Limb (tissue), 2 donors: ENCODE measurements at regions not wholly inside any gene's neighbourhood (a gene's known extent, or its start where the extent isn't known, plus 50 kb on each side); places are given as distances from the start of the nearest gene placed in this dataset.
"Not testable (repeated sequence)": the region's sequence is repeated elsewhere in the genome, so short reads cannot be mapped to it uniquely, and the experiment has no call there.

Experiments
- DNase-seq, 2 donors: peaks; one replicate each; pipeline ENCODE4 v3.0.0-alpha.2; 2016; ENCODE audit errors: extremely low spot score in 2 of 2

DNA sequence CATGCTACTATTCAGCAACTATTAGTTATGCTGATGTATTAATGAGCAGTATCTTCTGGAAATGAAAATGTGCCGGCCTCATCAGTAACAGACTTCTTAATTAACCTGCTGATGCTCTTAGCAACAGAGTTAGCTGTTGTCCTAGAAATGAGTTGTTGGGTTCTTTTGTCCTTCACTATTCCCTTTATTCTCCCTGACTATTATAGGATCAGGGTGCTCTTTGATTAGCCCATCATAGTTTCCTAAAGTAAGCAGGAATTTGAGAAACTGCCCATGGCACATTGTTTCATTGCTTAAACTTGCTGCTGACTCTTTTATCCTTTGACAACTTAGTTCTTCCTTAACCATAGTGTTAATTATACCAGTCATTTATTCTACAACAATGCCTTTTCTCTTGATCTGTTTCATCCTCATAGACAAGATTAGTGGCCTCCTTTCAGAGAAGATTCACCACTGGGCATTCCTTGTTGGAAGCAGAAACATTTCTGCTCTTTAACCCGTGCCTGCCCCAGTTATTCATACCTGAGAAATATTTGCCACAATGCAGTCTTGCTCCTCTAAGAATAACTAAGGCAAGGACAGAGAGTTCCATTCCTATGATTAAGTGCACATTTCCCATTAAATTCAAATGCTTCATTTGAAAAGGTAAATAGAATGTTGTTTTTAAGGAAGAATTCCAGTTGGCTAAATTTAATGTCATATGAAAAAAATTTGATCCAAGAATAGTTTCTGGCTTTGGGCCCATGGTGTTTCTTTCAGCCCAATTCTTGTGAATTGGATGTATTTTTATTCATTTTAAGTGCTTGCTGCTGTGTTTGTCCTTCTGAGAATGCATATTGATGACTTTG lies 573.3 kb upstream of the TBL1XR1 start:
- DNase-seq: no peak

DNA sequence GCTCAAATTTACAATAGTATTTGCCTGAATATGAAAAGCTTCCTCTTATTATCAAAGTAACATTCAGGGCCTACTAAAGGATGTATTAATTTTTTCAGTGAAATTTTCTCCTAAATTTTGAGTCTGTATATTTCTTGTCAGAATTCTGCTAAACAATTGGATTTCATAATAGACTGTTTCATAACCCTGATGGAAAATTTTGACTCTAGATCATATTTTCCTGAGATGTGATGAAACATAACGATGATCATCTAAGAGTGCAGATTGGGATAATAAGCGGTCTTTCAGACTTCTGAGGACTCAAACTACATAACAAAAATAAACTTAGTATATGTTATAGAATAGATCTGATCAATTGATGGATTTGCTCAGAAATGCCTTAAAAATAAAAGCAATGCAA lies 574.5 kb upstream of the TBL1XR1 start:
- no peak for DNase-seq

DNA sequence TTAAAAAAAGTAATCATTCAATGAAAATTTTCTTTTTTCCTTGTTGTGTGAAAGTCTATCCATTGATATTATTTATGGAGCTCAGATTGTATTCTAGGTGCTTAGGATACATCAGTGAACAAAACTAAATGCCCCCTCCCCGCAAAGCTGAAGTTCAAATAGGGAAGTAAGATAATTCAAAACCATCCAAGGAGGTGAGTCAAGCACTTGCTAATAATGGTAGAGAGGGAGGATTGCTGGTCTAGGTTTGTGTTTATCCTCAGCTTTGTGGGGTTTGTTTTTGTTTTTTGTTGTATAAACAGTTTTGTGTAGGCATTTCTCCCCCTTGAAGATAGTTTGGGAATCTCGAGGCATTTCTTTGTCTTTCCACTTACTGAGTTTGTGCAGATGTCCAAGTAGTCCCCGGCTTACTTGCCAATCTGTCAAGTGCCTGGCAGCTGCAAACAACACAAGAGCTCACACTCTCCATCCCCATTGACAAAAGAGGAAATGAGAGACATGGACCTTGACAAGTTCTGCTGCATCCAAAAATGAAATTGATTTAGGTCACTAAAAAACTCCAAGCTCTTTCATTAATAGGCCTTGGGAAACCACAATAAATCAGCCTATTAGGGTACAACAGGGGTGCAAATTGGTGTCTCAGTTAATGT lies 575.8 kb upstream of the TBL1XR1 start:
- DNase-seq: no peak

DNA sequence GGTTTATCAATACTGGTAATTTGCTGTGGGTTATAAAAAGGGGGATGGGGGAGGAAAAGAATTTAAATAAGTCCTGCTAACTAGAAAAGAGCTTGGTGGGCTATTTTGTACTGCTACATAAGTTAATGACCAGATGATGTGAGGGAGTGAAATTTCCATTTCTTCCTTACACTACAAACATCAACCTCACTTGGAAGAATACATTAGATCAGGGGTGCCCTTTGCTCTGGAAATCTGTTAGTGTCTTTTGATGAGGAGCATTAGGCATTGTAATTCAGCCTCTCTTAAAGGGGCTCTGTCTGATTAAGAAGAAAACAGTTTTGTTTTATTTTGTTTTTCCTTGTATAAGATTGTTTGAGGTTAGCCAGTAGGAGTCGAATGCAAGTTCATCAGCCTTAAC lies 576.4 kb upstream of the TBL1XR1 start:
- no peak for DNase-seq

DNA sequence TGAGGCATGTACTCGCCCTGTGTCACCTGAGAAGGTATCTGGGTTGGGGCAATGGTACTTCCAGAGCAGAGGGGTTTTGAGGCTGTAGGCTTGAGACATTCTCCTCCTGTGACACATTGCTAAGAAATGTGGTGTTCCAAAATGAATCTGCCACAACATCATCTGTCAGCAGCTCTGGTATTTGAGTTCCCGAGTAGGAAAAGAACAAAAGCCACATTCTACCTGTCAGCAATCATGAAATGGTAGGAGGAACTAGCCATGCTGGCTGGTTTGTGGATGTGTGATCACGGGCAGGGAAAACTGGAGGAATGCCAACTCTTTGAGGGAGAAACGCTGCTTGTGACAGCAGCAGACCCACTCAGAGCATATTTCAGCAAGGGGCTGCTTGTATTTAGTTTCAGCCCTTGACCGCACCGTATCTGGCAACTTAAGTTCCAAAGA lies 579.4 kb upstream of the TBL1XR1 start:
- DNase-seq: peak in 1 of 2 donors; percentile 59

DNA sequence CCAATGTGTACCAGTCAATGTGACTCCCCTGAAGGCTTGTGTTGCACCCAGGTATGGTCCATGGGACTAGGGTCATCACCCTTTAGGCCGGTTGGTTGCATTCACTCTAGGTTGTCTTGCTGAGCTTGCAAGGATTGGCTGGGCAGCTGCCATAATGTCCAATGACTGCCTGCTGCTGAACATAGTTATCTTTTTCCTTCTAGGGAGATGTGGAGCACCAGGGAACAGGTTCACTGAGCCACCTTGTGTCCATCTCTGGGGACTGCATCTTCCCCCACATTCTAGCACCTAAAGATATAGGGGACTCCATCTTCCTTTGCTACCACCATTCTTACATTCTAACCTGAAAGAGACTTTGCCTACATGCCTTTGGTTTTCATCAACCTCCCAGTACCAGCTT lies 580.4 kb upstream of the TBL1XR1 start:
- no peak for DNase-seq

DNA sequence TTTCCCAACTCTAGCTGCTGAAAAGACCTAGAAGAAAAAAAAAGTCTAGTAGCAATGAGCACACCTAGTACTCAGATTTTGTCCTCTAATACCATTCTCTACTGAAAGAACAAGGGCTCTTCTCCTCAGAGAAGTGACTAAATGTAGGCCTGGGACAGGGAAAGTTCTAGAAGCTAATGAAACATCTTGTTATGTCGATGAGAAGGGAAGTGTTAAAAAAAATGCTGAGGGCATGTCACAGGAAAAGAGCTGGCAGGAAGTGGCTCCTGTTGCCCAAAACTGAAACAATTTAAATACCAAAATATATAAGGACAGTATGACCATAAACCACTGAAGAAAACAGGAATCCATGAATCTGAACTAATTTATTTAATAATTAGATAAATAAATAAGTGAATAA lies 581.4 kb upstream of the TBL1XR1 start:
- no peak for DNase-seq

DNA sequence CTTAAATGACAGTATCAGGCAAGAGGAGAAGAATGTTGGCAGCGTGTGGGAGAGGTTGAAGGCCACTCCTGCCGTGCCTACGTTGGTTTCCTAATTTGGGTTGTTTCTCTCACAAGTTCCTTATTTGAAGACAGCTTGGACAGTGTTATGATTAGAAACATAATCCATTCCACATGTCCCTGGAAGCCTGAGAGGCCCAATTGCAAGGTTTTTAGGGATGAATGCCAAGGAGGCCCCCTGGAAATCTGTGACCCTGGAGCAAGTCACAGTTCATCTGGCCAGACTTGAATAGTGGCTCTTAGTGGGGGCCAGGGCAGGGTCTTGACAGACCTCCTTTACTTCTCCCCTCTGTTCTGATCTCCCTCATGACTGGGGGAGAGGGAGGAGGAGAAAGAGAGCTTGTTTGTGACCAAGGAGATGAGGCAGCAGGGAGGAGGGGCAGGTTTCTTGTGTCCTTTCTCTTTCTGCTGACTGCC lies 584.4 kb upstream of the TBL1XR1 start:
- DNase-seq: peak; percentile 59 to 72

DNA sequence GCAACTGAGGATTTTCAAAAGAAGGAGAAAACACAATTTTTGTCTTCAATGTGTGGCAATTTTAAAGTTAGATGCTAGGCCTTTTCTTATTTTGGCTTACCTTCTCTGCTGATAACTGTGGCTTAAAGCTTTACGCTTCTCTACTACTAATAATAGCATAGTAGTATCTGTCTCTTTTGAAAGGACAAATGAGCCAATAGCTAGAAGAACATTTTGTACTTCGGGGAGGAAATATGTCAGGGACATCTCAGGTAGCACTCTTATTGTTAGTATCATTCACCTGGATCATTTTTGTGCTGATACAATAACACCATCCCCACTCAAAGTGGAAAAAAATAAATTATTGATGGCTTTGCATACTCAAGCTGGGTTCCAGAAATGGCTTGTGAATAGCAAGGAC lies 586.1 kb upstream of the TBL1XR1 start:
- no peak for DNase-seq

DNA sequence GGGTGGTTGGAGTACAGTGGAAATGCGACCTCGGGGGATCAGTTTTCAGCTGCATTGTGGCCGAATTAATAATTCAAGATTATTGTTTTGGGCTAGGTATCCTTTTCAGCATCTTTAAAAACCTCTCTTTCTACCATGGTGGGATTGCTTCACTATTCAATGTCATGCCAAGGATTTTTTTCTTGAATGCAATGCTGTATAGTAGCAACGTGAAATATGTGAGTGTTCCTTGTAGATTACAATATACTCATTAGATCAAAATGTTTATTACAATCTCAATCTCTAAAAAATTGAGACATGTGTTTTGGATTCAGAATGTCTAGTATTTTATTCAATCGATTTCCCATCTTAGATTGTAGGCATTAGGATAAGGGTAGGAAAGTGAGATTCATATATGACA lies 586.5 kb upstream of the TBL1XR1 start:
- DNase-seq: no peak

DNA sequence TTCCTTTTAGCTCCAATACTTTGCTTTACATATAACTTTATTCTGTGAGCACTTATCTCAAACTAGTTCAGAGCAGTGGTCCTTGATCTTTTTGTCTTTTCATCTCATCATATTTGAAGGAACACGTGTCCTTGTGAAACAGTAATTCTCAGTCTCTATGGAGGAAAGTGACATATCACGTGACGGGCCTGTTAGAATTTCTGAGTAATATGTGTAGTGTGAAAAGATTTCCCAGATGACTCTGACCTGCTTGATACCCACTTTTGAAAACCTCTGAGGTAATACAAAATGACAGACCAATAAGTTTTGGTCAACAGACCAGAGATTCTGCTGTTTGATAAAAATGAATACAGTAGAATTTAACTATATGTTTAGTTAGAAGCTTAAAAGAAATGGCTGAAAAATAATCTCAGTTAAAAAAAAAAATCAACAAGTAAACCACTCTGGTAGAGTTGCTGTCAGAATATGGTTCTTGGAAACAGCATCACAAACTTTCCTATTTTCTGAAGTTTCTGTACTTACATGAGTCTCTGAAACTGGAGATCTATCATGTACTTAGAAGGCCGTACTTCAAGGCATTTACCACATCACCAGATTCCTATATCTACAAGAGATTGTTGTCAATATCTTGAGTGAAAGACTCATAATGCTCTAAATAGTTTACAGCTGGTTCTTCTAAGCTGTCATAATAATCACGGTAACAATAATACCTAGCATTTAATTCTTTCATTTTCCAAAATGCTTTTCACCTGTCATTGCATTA lies 590.2 kb upstream of the TBL1XR1 start:
- no peak for DNase-seq

DNA sequence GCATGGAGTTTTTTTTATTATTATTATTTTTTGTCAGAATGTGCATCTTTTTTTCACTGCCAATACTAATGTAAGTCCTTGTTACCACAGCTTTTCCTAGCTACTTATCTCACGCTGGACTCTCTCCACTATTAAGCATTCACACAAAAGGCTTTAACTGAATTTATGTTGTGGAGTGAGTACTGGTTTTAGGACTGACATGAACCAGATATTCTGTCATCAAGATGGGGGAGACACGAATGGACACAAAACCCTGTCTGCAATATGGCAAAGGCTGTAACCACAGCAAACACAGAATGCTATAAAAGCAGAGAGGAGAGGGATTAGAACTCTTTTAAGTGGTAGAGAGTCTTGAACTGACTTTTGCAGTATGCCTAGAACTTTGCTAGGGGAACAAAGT lies 592.2 kb upstream of the TBL1XR1 start:
- no peak for DNase-seq

DNA sequence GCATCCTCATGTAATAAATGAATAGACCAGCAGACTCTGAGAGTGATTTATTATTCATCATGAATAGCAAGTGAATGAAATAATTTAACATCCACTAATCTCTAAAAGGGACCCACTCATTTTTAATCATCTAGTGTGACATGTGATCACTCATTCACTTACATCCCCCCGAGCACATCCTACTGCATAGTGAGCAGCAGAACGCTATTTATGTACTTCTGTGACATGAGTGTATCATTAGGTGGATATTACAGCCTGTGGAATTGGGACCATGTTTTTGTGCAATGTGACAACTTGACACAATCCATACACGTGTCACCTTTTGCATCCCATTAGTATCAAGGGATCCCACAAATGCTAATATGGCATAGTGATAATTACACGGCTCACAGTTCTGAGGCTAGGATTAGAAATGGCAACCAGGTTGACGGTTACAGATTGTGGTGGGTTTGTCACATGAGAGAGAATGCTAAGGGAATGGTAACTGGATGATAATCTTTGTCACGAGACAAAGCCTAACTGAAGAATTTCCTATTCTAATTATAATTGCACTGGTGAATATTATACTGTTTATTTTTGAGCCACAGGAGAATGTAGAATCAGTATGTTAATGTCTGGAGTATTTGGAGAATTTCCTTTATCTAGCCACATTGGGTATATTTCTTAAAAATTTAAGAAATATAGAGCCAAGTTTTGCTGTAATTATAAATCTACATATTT lies 595.2 kb upstream of the TBL1XR1 start:
- no peak for DNase-seq

DNA sequence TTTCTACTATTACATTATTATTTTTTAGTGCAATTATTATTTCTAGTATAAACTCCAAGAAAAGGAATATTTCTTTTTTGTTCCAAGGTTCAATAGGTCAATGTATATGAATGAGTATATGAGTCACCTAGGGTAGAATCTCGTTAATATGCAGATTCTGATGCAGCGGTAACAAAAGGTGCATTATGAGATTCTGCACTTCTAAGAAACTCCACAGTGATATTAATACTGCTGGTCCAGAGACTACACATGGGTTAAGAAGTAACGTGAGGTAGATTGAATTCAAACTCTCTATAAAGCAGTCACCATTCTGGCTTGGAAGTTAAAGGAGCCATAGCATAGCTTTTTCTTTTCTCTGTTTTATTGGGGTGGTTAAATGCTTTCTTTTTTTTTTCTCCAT lies 596.2 kb upstream of the TBL1XR1 start:
- no peak for DNase-seq

DNA sequence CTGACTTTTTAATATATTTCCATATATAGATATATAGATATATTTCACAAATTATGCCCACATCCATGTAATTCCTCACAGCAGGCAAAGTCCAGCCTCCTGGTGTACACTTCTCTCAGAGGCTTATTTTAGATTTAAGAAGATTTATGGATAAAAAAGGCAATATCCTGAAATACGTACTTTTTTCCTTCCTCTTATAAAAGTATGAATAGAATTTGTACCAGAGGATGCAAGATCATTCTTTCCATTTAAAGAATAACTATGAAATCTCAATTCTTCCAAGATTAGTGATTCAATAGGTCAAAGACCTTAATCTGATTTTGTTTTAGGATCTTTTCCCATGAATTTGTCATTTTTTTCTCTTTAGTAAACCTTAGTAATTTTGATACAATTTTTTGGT lies 597.9 kb upstream of the TBL1XR1 start:
- no peak for DNase-seq

DNA sequence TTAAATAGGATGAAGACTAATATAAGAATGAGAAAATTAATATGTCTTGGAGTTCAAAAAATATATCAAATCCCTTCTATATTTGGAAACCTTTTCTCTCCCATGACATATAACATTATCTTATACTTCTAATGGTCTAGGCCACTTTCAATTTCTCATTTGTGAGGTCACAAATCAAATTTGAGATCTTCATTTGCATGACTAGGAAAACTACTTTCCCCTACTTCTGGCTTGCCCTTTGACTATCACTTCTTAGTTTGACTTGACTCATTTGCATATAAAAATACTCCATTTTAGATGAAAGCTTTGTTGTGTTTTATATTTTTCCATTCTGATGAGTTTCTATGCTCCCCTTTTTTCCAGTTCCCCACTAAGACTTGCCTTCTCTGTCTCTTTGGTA lies 598.6 kb upstream of the TBL1XR1 start:
- DNase-seq: no peak

DNA sequence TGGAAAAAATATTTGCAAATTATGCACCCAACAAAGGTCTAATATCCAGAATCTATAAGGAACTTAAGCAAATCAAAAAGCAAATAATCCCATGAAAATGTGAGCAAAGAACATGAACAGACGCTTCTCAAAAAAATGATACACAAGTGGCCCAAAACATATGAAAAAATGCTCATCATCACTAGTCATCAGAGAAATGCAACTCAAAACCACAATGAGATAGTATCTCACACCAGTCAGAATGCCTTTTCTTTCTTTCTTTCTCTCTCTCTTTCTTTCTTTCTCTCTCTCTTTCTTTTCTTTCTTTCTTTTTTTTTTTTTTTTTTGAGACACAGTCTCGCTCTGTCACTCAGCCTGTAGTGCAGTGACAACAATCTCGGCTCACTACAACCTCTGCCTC lies 602.9 kb upstream of the TBL1XR1 start:
- DNase-seq: not testable (repeated sequence)

DNA sequence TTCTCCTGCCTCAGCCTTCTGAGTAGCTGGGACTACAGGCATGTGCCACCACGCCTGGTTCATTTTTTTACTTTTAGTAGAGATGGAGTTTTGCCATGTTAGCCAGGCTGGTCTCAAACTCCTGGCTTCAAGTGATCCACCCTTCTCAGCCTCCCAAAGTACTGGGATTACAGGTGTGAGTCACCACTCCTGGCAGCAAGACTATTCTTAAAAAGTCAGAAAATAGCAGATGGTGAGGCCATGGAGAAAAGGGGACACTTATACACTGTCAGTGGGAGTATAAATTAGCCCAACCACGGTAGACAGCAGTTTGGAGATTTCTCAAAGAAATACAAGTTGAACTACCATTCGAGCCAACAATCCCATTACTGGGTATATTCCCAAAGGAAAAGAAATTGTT lies 603.3 kb upstream of the TBL1XR1 start:
- no peak for DNase-seq

DNA sequence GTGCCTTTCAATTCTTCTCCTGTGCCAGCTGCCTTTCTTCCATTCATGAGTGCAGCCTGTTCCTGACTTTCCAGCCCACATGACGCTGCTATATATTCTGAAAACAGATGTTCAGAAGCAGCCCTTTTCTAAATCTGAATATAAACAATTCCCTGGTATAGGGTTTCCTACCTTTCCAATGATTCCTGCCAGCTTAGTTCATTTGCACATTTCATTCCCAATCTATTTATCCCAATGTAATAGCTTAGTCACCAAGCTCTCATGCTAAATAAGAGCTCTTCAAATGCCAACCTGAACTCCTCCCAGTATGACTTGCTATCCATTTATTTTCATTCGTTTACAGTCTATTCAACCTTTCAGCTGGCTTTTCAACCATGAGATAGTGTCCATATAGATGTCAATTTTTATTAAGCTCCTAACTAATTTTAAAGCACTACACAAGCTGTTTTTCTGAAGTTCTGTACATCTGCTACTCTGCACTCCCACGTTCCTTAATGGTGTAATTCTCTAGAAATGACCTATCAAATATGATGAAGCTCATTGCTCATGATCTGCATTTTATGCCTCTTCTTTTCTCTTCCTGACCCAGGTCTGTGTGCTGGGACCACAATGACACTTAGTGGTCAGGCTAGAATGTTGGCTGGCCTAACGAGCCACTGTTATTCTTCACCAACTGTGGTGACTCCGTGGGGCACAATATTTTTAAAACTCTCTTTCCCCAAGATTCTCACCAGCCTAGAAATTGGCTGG lies 605.0 kb upstream of the TBL1XR1 start:
- peak in 1 of 2 donors; percentile 46 for DNase-seq

DNA sequence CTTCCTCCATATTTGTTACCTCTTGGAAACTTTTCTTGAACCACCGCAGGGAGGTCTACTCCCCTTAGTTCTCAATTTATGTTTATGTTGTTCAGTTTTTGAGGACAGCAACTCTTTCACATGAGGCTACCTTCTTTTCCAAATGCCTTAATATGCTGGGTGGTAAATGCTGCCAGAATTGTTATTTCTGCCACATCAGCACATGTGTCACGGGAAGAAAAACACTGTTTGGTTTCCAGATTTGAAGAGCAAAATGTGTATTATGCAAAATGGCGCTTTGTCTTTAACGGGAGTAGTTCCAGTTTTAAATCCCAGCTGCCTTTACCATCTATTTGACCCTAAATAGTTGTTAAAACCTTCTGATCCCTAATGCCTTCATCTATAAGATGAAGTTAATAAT lies 606.2 kb upstream of the TBL1XR1 start:
- DNase-seq: no peak

DNA sequence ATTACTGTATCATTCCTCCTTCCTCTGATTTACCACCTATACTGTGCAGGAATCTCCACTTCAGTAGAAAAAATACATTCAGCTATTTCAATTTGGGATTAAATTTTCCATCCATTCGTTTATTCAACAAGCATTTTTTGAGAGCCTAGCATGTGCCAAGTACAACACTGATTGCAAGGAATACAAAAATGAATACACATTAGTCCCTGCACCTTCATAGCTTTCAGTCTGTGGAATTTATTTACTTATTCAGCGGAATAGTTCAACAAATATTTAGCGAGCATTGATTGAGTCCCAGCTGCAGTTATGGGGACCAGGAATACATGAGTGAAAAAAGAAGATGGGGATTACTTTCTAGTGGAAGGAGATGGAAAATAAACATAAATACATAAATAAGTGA lies 606.8 kb upstream of the TBL1XR1 start:
- DNase-seq: no peak
